ENCODE measurements at regions not wholly inside any gene's neighbourhood (a gene's known extent, or its start where the extent isn't known, plus 50 kb on each side); places are given as distances from the start of the nearest gene placed in this dataset.

GRCh38 chr18:76668546-76668945, 153.8 kb upstream of the ZNF236 start:
- DNase-seq (no peak), ATAC-seq (ENCODE audit: low read depth) (no peak)
- Histone ChIP-seq H4K5ac (ENCODE audit: low read depth, low read length) (no peak overlapping the region), H2BK15ac (ENCODE audit: low read depth, low read length) (no peak overlapping the region), H2AK9ac (replicated peaks; ENCODE audit: low read depth, low read length, poor library complexity) (no peak overlapping the region), H3K4me3 (ENCODE audit: insufficient read depth, low read depth, low read length) (no peak overlapping the region), H3K4me2 (ENCODE audit: low read depth, low read length) (no peak overlapping the region), H3K9ac (ENCODE audit: low read depth, low read length) (no peak overlapping the region), H3K56ac (ENCODE audit: extremely low read depth, insufficient read depth, low read length) (no peak overlapping the region), H3K36me3 (ENCODE audit: control insufficient read depth, insufficient read depth, low read length) (no peaks in the 10 kb centered on the region), H3K23ac (ENCODE audit: low read depth, low read length) (no peak overlapping the region), H3K9me3 (ENCODE audit: control insufficient read depth, insufficient read depth, low read length) (peaks cover 3% of the 10 kb centered on the region), H3K79me1 (ENCODE audit: low read depth in 1 of 2, low read length in 2 of 2) (no peaks in the 10 kb centered on the region), H2AK5ac (ENCODE audit: low read depth, low read length) (no peak overlapping the region), H4K20me1 (ENCODE audit: insufficient read depth, low read length) (no peaks in the 10 kb centered on the region), H2AFZ (replicated peaks; ENCODE audit: low read length, poor library complexity) (no peak overlapping the region), H3K4ac (ENCODE audit: low read depth, low read length) (no peak overlapping the region), H3K18ac (ENCODE audit: low read depth, low read length) (no peak overlapping the region), H2BK5ac (ENCODE audit: low read depth, low read length, poor library complexity, severe bottlenecking) (no peak overlapping the region), H3K27ac (ENCODE audit: insufficient read depth, low read length) (no peak overlapping the region), H2BK120ac (ENCODE audit: low read depth, low read length) (no peak overlapping the region), H2BK20ac (ENCODE audit: low read depth, low read length) (no peak overlapping the region), H3K27me3 (ENCODE audit: control insufficient read depth, insufficient read depth, low read length) (peaks cover 5% of the 10 kb centered on the region), H3K4me1 (ENCODE audit: control insufficient read depth, insufficient read depth, low read length) (no peaks in the 10 kb centered on the region), H4K91ac (ENCODE audit: insufficient read depth, low read depth, low read length) (no peak overlapping the region), H3K14ac (replicated peaks; ENCODE audit: low read depth, low read length) (no peak overlapping the region), H3K9me1 (ENCODE audit: insufficient read depth, low read length) (no peaks in the 10 kb centered on the region), H4K8ac (ENCODE audit: low read depth in 2 of 2, low read length in 2 of 2) (no peak overlapping the region)
- TF ChIP-seq RAD21 (IDR thresholded peaks at IDR 0.05; ENCODE audit: low read length) (no peak), CTCF (conservative IDR thresholded peaks at IDR 0.05; ENCODE audit: low read depth, low read length) (no peak), BHLHE40 (IDR thresholded peaks at IDR 0.05; ENCODE audit: low read depth, low read length) (no peak), MAZ (IDR thresholded peaks at IDR 0.05; ENCODE audit: borderline replicate concordance, low read depth, low read length) (no peak)
- TF ChIP-seq, protein P1, sequence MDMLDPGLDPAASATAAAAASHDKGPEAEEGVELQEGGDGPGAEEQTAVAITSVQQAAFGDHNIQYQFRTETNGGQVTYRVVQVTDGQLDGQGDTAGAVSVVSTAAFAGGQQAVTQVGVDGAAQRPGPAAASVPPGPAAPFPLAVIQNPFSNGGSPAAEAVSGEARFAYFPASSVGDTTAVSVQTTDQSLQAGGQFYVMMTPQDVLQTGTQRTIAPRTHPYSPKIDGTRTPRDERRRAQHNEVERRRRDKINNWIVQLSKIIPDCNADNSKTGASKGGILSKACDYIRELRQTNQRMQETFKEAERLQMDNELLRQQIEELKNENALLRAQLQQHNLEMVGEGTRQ (IDR thresholded peaks at IDR 0.05; ENCODE audit: low read depth, low read length) = no peak
- TF ChIP-seq, protein P2, sequence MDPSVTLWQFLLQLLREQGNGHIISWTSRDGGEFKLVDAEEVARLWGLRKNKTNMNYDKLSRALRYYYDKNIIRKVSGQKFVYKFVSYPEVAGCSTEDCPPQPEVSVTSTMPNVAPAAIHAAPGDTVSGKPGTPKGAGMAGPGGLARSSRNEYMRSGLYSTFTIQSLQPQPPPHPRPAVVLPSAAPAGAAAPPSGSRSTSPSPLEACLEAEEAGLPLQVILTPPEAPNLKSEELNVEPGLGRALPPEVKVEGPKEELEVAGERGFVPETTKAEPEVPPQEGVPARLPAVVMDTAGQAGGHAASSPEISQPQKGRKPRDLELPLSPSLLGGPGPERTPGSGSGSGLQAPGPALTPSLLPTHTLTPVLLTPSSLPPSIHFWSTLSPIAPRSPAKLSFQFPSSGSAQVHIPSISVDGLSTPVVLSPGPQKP (IDR thresholded peaks at IDR 0.05; ENCODE audit: borderline replicate concordance, low read depth, low read length) = no peak
- ChIA-PET CTCF (no interaction called here), POLR2A (ENCODE audit: unreplicated experiment) (no interaction called here)
- no TSS peak for BruUV-seq (replicated peaks)
- intact Hi-C loops (cut with micrococcal nuclease) (no loop called here), dilution Hi-C loops (cut with HindIII; ENCODE audit: low sequenced_read_pairs, unreplicated experiment) (no loop called here), in situ Hi-C loops (cut with MboI; ENCODE audit: low sequenced_read_pairs) (no loop called here)
- WGBS, 2 experiments (ENCODE audit: extremely low coverage in 2 of 2, insufficient read length in 1 of 2) = 72% methylated on average over 4 of the region's 5 CpGs; no CpG with 5 or more reads in 1 of the 2 experiments

Measured in IMR-90 (cell line).